Hematopoietic multipotent progenitor cell treated with erythropoietin and hydrocortisone succinate and interleukin-3 and kit ligand, for 15 days (in vitro differentiated cells): ENCODE measurements at regions not wholly inside any gene's neighbourhood (a gene's known extent, or its start where the extent isn't known, plus 50 kb on each side); places are given as distances from the start of the nearest gene placed in this dataset.

ENCODE experiments used
- DNase-seq: peaks from one replicate; pipeline ENCODE4 v3.0.0-alpha.2; 2015; ENCODE audit warnings: low spot score

GRCh38 chr9:16245756-16246440 lies 624.6 kb downstream of the BNC2 start:
- DNase-seq: no peak

DNA sequence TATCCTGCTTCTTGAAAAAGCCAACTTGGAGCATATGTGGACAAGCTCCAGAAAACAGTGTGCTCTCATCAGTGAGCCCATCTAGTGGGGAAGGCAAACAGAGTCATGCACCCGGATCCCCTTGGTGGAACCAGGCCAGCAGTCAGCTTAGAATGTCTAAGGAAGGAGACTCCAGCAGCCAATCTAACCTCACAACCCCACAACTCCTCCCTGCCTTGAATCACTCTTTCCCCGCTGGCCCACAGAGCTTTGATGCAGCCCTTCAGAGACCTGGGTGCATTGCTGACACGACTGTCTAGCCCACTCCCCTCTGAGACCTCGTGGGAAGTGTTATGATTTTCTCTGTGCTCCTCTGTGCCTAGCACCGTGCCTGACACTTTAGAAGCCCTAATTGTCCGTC lies 623.7 kb downstream of the BNC2 start:
- no peak for DNase-seq

GRCh38 chr9:16247188-16247875 lies 623.1 kb downstream of the BNC2 start:
- no peak for DNase-seq

GRCh38 chr9:16248822-16249221 lies 621.6 kb downstream of the BNC2 start:
- no peak for DNase-seq

DNA sequence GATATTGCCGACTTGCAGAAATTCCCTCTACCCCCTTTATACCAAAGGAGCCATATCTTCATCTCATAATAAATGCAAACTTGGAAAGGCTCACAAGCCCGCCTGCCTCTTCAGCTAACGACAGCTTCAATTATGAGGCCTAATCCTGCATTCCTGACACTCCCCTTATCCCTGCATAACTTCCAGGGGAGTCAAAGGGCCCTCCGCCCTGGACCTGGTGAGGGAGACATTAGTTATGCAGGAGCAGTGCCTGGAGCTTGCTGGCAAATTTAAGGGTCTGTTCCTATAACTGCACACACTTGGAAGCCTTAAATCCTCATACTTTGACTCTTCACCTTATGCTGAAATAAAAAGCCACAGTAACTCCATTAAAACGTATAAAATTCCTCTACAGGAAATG lies 617.9 kb downstream of the BNC2 start:
- DNase-seq: no peak

GRCh38 chr9:16254674-16255073 lies 615.8 kb downstream of the BNC2 start:
- no peak for DNase-seq

GRCh38 chr9:16255217-16255616 lies 615.3 kb downstream of the BNC2 start:
- DNase-seq: no peak

DNA sequence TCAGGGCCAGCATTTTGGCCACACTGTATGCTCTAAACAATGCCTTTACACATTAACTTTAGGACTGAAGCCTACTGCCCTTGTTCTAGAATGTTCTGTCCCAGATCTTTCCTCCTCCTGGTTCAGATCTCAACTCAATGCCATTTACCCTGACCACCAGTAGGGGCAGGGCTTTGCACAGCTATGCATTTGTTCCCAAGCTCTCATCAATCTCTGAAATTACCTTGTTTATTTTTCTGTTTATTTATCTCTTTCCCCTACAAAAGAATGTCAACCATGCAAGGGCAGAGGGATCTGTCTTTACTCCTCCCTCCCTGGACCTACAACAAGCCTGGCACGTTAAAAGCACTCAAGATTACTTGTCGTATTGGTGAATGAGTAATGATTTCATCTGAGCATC lies 612.9 kb downstream of the BNC2 start:
- no peak for DNase-seq

DNA sequence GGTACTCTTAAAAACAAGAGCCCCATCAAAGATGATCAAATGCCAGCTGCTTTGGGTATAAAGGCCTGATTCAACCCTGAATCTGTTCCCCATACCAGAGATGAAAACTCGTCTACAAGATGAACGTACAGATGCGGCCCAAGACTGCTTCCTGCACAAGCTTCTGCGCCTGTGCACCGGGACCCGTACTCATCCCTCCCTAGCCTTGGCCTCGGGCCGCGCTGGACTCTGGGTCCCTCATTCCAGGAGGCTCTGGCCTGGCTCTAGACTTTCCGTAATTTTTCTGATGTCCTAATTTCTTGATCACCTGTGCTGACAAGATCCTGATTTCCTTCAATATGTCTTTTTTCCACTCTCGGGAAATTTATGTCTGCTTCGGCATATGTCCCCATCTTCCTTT lies 612.3 kb downstream of the BNC2 start:
- no peak for DNase-seq

GRCh38 chr9:16258708-16259107 lies 611.8 kb downstream of the BNC2 start:
- DNase-seq: no peak

DNA sequence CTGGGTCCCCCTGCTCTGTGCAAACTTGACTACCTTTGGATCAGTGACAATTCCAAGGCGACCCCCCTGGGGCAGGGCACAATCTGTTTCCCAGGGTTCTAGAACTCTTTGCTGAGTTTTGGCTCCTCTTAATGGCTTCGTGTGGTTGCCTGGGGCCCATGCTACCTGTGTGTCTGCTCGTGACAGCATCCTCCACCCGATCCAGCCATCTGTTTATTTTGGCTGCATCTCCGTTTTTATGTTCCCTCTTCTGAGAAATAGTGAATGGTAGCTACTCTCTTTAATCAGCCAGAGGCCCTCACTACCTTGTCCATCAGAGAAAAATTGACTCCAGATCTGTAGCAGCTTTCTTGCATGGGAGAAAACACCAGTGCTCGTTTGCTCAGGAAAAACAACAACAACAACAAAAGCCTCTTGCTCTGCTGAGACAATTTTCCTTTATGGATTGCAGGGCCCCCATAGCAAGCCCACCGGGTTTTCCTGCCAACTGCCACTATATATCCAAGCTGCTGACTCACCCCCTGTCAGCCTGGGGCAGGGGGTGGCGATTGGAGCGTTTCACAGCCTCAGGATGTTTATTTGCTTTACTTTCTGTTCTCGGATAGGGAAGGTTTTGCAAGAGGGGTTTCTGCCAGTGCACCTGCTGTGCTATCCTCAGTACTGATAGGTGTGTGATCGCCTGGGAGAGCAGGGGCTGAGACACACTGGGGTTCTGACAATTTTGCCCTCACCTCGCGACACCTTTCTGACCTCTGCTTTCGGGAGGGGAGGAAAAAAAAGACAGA lies 607.8 kb downstream of the BNC2 start:
- no peak for DNase-seq

DNA sequence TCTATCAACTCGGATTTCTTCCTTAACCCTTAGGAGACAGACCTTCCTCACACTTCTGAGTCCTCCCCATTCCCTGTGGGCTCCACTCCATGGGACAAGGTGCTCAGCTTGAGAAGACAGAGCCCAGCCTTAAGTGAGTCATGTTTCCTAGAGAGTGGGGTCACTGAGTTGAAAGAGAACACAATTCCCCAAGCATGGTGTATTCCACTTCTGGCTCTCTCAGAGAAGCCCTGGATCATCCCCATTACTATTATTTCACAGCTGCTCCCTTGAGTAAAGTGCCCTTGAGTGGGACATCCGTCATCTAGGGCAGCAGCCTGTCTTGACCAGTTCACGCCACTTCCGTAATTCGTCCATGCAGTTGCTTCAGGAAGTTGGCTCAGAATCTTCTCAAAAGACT lies 604.8 kb downstream of the BNC2 start:
- no peak for DNase-seq

DNA sequence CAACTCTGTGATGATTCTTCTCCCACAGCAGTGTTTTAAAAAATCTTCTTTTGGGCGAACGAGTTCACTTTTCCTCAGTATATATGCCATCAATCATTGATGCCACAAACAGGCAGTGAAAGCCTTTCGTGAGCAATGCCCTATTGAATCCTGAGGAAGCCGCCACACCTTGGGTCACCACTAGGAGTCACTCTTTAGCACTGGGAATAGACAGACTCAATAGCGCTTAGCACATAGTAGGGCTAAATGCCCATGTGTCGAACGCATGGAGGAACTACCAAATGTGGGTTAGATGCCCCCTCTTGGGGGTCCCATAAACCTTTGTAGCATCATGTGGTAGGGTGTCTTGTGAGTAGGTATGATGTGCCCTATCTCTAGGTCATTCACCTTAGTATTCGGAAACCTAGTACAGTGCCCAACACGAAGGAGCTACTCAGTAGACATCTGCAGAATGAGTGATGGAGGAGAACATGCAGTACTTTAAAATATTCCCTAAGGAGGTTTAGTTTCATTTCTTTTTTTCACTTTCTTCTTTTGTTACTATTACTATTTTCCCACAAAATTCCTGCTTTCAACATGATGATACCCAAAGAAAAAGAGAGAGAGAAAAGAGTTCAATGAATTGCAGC lies 603.7 kb downstream of the BNC2 start:
- peak; percentile 11 for DNase-seq

GRCh38 chr9:16267281-16268066 lies 603.0 kb downstream of the BNC2 start:
- no peak for DNase-seq

- DNase-seq: no peak
Observed at GRCh38 chr9:16268067-16268881, 602.2 kb downstream of the BNC2 start.

DNA sequence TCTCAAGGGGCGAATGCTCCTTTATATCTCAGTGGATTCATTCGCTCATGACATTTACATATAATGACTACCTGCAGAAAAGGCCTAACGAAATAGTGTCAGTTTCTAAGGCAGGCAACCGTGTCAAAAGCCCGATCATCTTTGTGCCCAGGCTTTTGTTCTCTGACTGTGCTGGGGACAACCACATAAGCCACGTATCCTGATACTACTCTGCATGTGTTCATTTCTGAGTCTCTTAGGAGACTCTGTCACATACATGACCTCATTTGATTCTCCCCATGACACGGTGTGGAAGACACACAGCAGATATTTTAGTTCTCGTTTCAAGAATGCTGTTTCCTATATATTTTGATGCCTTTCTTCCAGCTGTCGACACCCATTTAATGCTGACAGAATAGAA lies 598.5 kb downstream of the BNC2 start:
- DNase-seq: no peak

DNA sequence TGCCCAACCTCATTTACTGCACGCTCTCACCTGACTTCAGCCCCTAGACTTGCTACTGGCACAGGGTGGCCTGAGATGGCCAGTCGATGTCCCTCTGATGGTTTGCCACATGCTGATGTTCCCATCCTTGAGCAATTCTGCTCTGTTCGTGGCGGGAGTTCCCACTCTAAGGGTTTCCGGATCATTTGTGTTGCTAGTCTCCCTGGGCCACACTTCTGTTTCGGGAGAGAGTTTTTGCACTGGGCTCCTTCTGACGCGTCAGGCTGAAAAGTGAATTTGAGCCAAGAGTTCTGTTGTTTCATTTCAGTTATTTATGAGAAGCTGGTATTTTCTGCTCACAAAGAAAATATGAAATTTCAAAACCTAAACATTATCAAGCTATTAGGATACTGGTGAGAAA lies 597.7 kb downstream of the BNC2 start:
- DNase-seq: no peak

- DNase-seq: no peak
Observed at GRCh38 chr9:16275795-16276624, 594.5 kb downstream of the BNC2 start.

GRCh38 chr9:16276866-16277265 lies 593.6 kb downstream of the BNC2 start:
- DNase-seq: no peak

- DNase-seq: no peak
Observed at GRCh38 chr9:16277471-16277960, 593.0 kb downstream of the BNC2 start.
